Activated naive CD8-positive, alpha-beta T cell treated with anti-CD3 and anti-CD28 coated beads, Interleukin-2, amount 50 U/mL, for 24 hours (primary cell): ENCODE measurements at regions not wholly inside any gene's neighbourhood (a gene's known extent, or its start where the extent isn't known, plus 50 kb on each side); places are given as distances from the start of the nearest gene placed in this dataset.

Experiments
- ATAC-seq: fragments of 150-1000 bp; cut with Tn5 transposase; one replicate; pipeline ENCODE4 v1.10.0; 2021
- DNase-seq: peaks from one replicate; pipeline ENCODE4 v3.0.0; 2021
- H3K27ac Mint-ChIP-seq: one replicate; pipeline ENCODE4 v1.8.0; 2021; ENCODE audit warnings: mild to moderate bottlenecking, mixed read lengths
- H3K27me3 Mint-ChIP-seq: one replicate; pipeline ENCODE4 v1.8.0; 2021; ENCODE audit warnings: mixed read lengths
- H3K36me3 Mint-ChIP-seq: one replicate; pipeline ENCODE4 v1.8.0; 2021; ENCODE audit warnings: low read depth, mixed read lengths
- H3K4me1 Mint-ChIP-seq: one replicate; pipeline ENCODE4 v1.8.0; 2021; ENCODE audit warnings: mixed read lengths
- H3K4me3 Mint-ChIP-seq: one replicate; pipeline ENCODE4 v1.8.0; 2021; ENCODE audit warnings: mild to moderate bottlenecking, moderate library complexity, mixed read lengths
- H3K9me3 Mint-ChIP-seq: one replicate; pipeline ENCODE4 v1.8.0; 2021; ENCODE audit warnings: mixed read lengths

DNA sequence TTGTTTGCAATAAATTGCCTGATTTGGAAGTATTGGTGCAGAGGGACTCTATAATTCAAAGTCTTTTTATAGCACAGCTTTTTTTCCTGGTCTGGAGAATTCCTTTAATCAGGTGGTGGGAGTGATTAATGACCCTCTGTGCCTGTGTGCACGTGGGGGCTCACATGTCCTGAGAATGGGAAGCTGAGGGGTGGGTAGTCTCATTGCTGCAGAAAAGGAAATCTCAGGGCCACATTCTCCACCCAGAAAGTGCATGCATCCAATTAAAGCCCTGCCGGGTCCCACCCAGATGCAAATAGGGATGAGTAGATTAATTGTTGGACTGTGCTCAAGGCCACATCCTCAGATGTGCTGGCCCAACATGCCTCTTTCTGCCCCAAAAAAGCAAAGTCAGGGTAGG, 324.7 kb downstream of the CXCL12 start:
- Mint-ChIP-seq H3K36me3 (no peaks in the 10 kb centered on the region), H3K27ac (no peak overlapping the region), H3K27me3 (peaks cover 2% of the 10 kb centered on the region), H3K9me3 (no peaks in the 10 kb centered on the region), H3K4me3 (no peak overlapping the region), H3K4me1 (no peaks in the 10 kb centered on the region)
- no peak for ATAC-seq
- DNase-seq, result no peak

- no peaks in the 10 kb centered on the region for H3K4me1 Mint-ChIP-seq
- no peak overlapping the region for H3K27ac Mint-ChIP-seq
- DNase-seq (no peak), ATAC-seq (no peak)
- no peak overlapping the region for H3K4me3 Mint-ChIP-seq
- no peaks in the 10 kb centered on the region for H3K9me3 Mint-ChIP-seq
- peaks cover 4% of the 10 kb centered on the region for H3K27me3 Mint-ChIP-seq
- no peaks in the 10 kb centered on the region for H3K36me3 Mint-ChIP-seq
Measured at GRCh38 chr10:44058259-44058658, 326.6 kb downstream of the CXCL12 start.

DNA sequence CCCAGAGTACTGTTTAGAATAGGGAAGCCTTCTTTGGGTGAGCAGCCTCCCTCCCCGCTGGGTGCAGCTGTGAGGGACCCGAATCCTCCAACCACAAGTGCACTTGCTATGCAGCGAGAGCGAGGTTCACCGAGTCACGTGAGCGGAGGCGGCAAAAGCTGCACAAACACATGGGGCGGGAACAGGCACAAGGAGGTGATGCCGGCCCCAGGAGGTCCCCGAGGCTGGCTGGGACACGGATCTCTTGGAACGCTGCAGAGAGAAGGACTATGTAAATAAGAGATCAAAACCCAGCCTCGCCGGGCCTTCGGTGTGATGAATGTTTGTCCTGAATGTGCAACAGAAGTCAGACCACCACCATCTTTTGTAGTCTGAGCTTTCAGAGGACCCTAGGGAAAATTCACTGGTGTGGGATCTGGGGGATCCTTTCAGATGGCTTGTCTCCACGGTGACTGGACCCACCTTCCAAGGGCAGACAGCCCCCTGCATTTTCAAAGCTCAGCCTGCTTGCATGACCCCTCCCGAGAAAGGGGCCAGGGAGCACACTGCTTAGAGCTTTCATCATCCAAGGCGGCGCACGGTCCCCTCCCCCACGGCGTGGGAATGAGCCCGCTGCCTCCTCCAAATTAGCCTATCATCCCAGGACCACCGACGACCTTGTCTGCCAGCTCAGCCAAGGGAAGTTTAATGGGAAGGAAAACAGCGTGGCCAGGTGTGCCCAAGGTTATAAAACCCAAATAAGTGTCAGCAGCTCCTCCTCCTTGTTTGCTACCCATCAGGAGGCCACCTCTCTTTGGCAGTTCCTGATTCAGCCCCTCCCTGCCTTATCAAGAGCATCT, 327.7 kb downstream of the CXCL12 start:
- DNase-seq (no peak), ATAC-seq (no peak)
- H3K27ac Mint-ChIP-seq, result no peak overlapping the region
- H3K4me3 Mint-ChIP-seq, result no peak overlapping the region
- H3K9me3 Mint-ChIP-seq, result no peaks in the 10 kb centered on the region
- peaks cover 6% of the 10 kb centered on the region for H3K27me3 Mint-ChIP-seq
- no peaks in the 10 kb centered on the region for H3K36me3 Mint-ChIP-seq
- H3K4me1 Mint-ChIP-seq, result no peaks in the 10 kb centered on the region

GRCh38 chr10:44056206-44056605, 328.7 kb downstream of the CXCL12 start:
- no peak overlapping the region for H3K4me3 Mint-ChIP-seq
- ATAC-seq, result no peak

GRCh38 chr10:44054046-44054445, 330.9 kb downstream of the CXCL12 start:
- no peak for ATAC-seq
- no peak for DNase-seq
- Mint-ChIP-seq H3K9me3 (no peaks in the 10 kb centered on the region), H3K36me3 (no peaks in the 10 kb centered on the region), H3K27me3 (peaks cover 6% of the 10 kb centered on the region), H3K4me1 (no peaks in the 10 kb centered on the region), H3K27ac (no peak overlapping the region), H3K4me3 (no peak overlapping the region)

More at GRCh38 chr10:44056206-44056605, 328.7 kb downstream of the CXCL12 start:
- H3K36me3 Mint-ChIP-seq, result no peaks in the 10 kb centered on the region
- H3K27me3 Mint-ChIP-seq, result peaks cover 6% of the 10 kb centered on the region
- H3K4me1 Mint-ChIP-seq, result no peaks in the 10 kb centered on the region
- H3K9me3 Mint-ChIP-seq, result no peaks in the 10 kb centered on the region
- no peak overlapping the region for H3K27ac Mint-ChIP-seq
- DNase-seq, result no peak

DNA sequence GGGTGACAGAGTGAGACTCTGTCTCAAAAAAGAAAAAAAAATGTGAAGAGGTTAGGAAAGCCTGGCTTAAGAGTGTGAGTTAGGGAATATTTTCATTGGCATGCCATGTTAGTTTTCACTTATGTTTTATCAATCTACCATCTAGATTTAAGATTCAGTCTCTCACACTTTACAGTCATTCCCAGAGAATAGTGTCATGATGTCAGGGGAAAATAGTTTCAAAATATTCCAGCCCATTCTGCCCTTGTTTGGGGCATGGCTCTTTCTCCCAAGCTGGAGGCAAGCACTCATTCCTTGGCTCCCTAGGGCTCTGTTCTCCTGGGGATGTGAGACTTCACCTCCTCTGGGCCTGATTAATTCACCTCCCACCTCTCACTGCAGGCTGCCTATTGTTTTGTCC, 331.5 kb downstream of the CXCL12 start:
- H3K27me3 Mint-ChIP-seq, result peaks cover 6% of the 10 kb centered on the region

DNA sequence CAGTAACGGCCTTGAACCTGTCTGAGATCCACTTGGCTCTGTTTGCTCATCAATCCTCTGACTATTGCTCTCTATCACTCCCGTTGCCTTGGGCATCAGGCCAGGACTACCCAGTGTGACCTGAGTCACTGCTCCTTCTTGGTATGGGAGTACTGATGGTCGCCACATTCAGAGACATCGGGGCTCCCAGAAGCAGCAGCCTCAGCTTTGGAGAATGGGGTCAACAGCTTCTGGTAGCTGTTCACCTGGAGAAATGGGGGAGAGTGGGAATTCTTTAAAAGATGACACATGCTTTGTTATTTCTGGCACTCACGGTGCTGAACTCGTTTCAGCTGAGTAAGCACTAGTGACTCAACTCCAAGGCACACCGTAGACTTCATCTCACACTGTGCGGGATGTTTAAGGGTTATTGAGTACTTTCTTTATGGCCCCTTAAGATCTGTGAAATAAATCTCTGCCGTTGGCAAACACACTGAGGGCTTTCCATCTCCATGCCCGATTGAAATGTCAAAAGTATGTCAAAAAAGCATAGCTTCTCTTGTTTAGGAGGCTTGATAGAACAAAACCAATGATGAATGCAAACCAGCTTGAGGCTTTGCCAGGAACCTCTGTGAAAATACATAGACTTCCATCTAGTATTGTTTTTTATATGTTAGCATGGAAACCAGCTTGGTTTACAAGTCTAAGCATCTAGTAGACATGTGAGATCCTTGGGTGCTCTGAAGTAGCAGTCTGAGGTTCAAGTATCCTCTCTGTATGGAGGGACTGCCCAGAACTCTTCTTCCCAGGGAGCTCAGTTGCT, 333.1 kb downstream of the CXCL12 start:
- H3K9me3 Mint-ChIP-seq, result no peaks in the 10 kb centered on the region
- ATAC-seq (no peak), DNase-seq (no peak)
- no peak overlapping the region for H3K27ac Mint-ChIP-seq
- peaks cover 14% of the 10 kb centered on the region for H3K27me3 Mint-ChIP-seq
- H3K4me1 Mint-ChIP-seq, result no peaks in the 10 kb centered on the region
- H3K36me3 Mint-ChIP-seq, result no peaks in the 10 kb centered on the region
- no peak overlapping the region for H3K4me3 Mint-ChIP-seq

More for the DNA sequence above, 331.5 kb downstream of the CXCL12 start:
- Mint-ChIP-seq H3K4me3 (no peak overlapping the region), H3K9me3 (no peaks in the 10 kb centered on the region), H3K36me3 (no peaks in the 10 kb centered on the region), H3K27ac (no peak overlapping the region), H3K4me1 (no peaks in the 10 kb centered on the region)
- no peak for ATAC-seq
- no peak for DNase-seq

DNA sequence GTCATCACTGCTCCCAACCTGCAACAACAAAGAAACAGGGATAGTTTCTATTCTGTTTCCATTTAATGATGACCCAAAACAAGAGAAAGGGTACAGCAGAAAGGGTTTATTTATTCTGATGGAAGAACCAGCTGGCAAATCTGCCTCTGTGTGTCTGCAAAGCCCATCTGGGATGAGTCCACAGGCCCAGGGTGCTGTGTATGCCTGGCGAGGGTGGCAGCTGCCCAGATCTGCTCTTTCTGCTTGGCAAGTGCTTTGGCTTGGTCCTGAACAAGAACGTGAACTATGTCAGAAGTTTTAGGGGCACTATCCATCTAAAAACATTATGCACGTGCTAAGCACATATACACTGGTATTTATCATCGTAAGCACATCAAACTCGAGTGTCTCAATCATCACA, 333.8 kb downstream of the CXCL12 start:
- Mint-ChIP-seq H3K27ac (no peak overlapping the region), H3K27me3 (peaks cover 14% of the 10 kb centered on the region), H3K4me3 (no peak overlapping the region), H3K36me3 (no peaks in the 10 kb centered on the region), H3K4me1 (no peaks in the 10 kb centered on the region), H3K9me3 (no peaks in the 10 kb centered on the region)
- ATAC-seq, result no peak
- no peak for DNase-seq

- no peaks in the 10 kb centered on the region for H3K36me3 Mint-ChIP-seq
- ATAC-seq, result no peak
Measured at GRCh38 chr10:44049301-44050015, 335.4 kb downstream of the CXCL12 start.

DNA sequence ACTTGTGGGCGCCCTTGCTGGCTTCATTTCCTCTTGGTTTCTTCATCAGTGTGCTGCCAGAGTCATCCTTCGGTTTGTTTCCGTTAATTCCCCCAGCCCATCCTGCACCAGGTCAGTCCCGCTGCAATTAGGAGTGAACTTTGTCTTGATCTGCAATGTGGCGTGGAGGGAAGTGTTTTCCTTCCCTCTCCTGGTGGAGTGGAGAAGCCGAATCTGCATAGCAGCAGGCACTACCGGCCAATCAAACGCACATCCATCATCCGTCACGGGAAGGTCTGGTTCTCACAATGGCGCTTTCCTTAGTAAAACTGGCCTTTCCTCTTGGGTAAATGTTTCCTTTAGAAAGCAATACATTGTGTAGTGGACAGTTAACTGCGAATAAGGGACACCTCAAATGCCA, 337.5 kb downstream of the CXCL12 start:
- ATAC-seq (no peak), DNase-seq (no peak)
- no peak overlapping the region for H3K27ac Mint-ChIP-seq
- H3K4me3 Mint-ChIP-seq, result no peak overlapping the region
- H3K36me3 Mint-ChIP-seq, result no peaks in the 10 kb centered on the region
- peaks cover 10% of the 10 kb centered on the region for H3K27me3 Mint-ChIP-seq
- H3K9me3 Mint-ChIP-seq, result no peaks in the 10 kb centered on the region
- no peaks in the 10 kb centered on the region for H3K4me1 Mint-ChIP-seq

More at GRCh38 chr10:44049301-44050015, 335.4 kb downstream of the CXCL12 start:
- Mint-ChIP-seq H3K4me1 (no peaks in the 10 kb centered on the region), H3K4me3 (no peak overlapping the region), H3K27me3 (peaks cover 14% of the 10 kb centered on the region), H3K27ac (no peak overlapping the region), H3K9me3 (no peaks in the 10 kb centered on the region)
- no peak for DNase-seq

DNA sequence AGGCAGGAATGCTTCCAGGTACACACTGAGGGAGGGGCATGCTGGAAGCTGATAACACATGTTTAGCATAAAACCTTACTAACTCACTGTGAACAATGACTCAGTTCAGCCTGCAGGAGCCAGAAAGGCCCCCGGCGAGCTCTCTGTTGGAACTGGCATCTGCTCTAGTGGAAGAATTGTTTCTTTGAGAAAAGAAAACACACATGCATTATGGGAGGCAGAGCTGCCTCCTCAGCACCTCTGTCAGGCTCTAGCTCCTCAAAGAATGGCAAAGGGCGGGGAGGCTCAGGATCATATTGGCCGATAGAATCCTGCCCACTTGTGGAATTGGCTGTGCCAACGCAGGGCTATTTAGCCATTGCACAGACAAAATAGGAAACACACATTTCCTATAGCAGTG, 338.3 kb downstream of the CXCL12 start:
- ATAC-seq, result no peak

DNA sequence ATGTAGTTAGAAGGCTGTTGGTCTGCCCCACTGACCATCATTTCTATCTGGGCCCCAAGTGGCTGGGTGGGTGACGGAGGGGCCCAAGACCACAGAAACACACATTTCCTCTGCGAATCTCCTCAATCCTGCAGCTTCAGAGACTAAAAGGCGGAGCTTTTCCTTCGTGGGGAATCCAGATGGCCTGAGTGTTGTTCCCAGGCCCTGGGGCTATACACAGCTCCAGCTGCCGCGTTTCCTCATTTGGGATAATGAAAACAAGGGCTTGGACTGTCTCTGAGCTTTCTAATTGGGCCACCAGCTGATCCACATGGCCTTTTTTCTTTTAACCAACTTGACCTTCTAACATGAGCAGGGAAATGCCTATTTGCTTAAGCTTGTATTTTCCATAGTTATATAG, 339.9 kb downstream of the CXCL12 start:
- no peak for DNase-seq
- no peak overlapping the region for H3K27ac Mint-ChIP-seq
- no peaks in the 10 kb centered on the region for H3K9me3 Mint-ChIP-seq
- H3K4me3 Mint-ChIP-seq, result no peak overlapping the region
- peaks cover 8% of the 10 kb centered on the region for H3K27me3 Mint-ChIP-seq
- ATAC-seq, result no peak
- no peaks in the 10 kb centered on the region for H3K36me3 Mint-ChIP-seq
- no peaks in the 10 kb centered on the region for H3K4me1 Mint-ChIP-seq

More for the DNA sequence above, 338.3 kb downstream of the CXCL12 start:
- no peak overlapping the region for H3K4me3 Mint-ChIP-seq
- no peaks in the 10 kb centered on the region for H3K9me3 Mint-ChIP-seq
- no peaks in the 10 kb centered on the region for H3K36me3 Mint-ChIP-seq
- no peak for DNase-seq
- no peak overlapping the region for H3K27ac Mint-ChIP-seq
- H3K27me3 Mint-ChIP-seq, result peaks cover 9% of the 10 kb centered on the region
- no peaks in the 10 kb centered on the region for H3K4me1 Mint-ChIP-seq

DNA sequence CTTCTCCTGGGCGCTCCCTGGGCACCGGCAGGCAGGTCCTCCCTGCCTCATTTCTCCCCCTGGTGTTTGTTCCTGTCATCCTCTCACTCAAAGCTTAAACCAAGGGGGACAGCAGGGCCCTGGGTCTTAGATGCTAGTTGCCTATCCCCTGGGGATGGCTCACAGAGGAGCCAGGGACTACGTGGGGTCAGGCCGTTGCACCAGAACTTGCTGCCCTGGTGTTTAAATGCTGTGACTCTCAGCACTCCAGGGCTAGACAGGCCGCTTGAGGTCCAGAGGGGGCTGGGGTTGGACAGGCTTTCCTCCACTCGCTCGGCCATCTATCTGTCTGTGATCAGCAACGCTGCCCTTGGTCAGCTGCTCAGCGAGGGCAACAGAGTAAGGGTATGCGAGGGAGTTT, 340.3 kb downstream of the CXCL12 start:
- no peak for DNase-seq
- no peak overlapping the region for H3K27ac Mint-ChIP-seq
- ATAC-seq, result no peak
- H3K9me3 Mint-ChIP-seq, result no peaks in the 10 kb centered on the region
- peaks cover 8% of the 10 kb centered on the region for H3K27me3 Mint-ChIP-seq
- H3K36me3 Mint-ChIP-seq, result no peaks in the 10 kb centered on the region
- no peaks in the 10 kb centered on the region for H3K4me1 Mint-ChIP-seq
- no peak overlapping the region for H3K4me3 Mint-ChIP-seq

DNA sequence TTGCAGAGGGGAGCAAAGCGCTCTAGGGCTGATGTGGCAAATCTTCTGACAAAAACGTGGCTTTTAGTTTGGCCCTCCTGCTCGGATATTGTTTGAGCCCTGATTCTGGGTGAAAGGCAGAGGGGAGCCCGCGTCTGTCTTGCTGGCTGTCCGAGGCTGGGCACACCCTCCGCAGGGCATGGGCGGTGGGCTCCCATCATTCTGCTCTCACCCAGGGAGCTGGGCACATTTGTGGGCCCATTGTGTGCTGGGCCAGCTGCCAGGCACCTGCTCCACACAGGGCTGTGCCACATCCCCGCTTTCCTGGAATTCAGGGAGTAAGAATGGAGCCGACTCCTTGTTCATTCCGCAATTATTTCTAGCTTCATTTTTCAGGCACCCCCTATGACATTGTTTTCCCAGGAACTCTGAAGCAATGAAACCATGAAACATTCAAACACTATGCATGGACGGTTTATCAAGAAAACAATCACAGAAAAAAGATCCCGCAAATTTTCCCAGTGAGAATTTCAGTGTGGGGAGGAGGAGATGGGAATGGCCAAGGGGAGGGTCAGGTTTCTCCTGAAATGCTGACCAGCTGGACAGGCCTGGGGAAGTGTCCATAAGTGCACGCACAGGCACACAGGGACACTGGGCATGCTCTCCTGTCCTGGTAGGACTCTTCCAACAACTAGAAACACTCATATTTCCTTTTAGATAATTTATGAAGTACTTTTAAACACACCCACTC, 341.1 kb downstream of the CXCL12 start:
- H3K27ac Mint-ChIP-seq, result no peak overlapping the region
- DNase-seq (no peak), ATAC-seq (no peak)
- no peaks in the 10 kb centered on the region for H3K36me3 Mint-ChIP-seq
- H3K27me3 Mint-ChIP-seq, result peaks cover 8% of the 10 kb centered on the region
- no peaks in the 10 kb centered on the region for H3K4me1 Mint-ChIP-seq
- no peaks in the 10 kb centered on the region for H3K9me3 Mint-ChIP-seq
- H3K4me3 Mint-ChIP-seq, result no peak overlapping the region
